Left colon (tissue), 2 donors: ENCODE measurements at regions not wholly inside any gene's neighbourhood (a gene's known extent, or its start where the extent isn't known, plus 50 kb on each side); places are given as distances from the start of the nearest gene placed in this dataset.

ENCODE experiments used
- ATAC-seq: fragments of 200-7000 bp; cut with Tn5 transposase; one replicate; pipeline ENCODE4 v1.9.1; 2020; ENCODE audit warnings: mild to moderate bottlenecking, moderate library complexity
- DNase-seq, 2 donors: peaks; one replicate each; pipeline ENCODE4 v3.0.0-alpha.2; 2020
- intact Hi-C, 2 donors: fragments of 100-400 bp; cut with DNase I in 1 of 2; cut with micrococcal nuclease in 1 of 2; formaldehyde crosslinking; loops; one replicate each; pipeline versions ENCODE4 v1.11.2 to v1.14.0; 2022; cut with DNase I, micrococcal nuclease
- donor health status: DM: no; HTN: no; CAD: no.
- donor health status: DM: yes; HTN: yes; CAD: no.

DNA sequence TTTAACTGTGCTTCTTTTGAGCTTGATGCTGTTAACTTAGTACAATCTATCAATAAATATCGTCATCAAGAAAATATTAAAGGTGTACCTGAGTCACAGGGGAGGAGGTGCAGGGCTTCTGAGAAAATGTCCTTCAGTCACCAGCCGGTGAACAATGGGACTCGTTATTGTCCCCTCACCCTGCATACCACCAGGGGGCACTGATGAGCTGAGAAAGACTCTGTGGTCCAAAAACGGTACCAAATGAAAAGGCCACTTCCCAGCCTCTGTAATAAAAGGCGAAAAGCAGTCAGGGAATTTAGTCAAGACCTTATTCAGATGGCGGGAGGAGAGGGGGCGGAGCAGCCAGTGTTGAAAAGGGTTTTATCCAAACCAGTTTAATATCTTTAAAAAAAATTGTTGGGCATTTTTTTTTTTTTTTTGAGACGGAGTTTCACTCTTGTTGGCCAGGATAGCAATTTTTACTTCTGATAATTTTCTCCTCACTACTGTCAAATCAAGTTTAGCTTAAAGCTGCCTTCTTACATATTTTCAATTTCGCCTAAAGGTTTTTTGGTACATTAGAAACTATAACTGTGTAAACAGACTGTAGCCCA lies 271.9 kb upstream of the ADAMTS16 start:
- intact Hi-C loops: no loop called here
- ATAC-seq: no peak
- DNase-seq: peak in 1 of 2 donors; percentile 49

DNA sequence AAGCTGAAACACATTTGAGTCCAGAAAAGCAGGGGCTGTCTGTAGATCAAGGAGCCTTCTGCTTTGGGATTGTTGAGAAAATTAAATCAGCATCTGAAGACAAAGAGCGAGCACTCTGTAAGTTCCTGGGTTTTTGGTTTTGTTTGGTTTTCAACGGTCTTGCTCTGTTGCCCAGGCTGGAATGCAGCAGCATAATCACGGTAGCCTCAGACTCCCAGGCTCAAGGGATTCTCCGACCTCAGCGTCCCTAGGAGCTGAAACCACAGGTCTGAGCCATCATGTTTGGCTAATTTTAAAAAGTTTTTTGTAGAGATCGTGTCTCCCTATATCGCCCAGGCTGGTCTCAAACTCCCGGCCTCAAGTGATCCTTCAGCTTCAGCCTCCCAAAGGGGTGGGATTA lies 266.5 kb upstream of the ADAMTS16 start:
- DNase-seq (no peak), ATAC-seq (no peak)
- intact Hi-C loops: no loop called here

GRCh38 chr5:4874097-4874496 lies 266.0 kb upstream of the ADAMTS16 start:
- intact Hi-C loops: no loop called here
- ATAC-seq (no peak), DNase-seq (no peak)

DNA sequence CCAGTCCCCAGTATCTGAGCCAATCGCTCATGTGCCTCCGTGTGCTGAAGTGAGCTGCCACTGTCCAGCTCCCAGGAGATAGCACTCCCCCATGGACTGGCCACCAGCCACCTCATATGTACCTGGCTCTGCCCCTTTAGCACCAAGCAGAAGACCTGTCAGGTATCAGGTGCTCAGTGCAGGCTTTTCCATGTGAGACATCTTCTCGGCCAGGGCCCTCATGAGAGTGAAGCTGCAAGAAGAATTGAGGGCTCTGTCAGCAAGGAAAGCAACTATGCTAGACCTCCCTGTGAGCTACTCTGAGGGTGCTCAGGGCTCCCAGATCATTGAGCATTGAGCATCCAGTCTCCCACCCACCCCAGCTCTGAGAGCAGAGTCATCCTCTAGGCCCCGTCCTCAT lies 264.2 kb upstream of the ADAMTS16 start:
- intact Hi-C loops: loop anchor here in 1 of 2 donors (5.0 kb wide), 1 partner anchor 66 kb away; no protein-coding TSS in a partner anchor
- ATAC-seq: no peak
- no peak for DNase-seq

- no peak for ATAC-seq
- DNase-seq: no peak
- intact Hi-C loops: loop anchor here in 1 of 2 donors (5.0 kb wide), 1 partner anchor 65 kb away; no protein-coding TSS in a partner anchor
Measured at GRCh38 chr5:4876804-4877203, 263.3 kb upstream of the ADAMTS16 start.

DNA sequence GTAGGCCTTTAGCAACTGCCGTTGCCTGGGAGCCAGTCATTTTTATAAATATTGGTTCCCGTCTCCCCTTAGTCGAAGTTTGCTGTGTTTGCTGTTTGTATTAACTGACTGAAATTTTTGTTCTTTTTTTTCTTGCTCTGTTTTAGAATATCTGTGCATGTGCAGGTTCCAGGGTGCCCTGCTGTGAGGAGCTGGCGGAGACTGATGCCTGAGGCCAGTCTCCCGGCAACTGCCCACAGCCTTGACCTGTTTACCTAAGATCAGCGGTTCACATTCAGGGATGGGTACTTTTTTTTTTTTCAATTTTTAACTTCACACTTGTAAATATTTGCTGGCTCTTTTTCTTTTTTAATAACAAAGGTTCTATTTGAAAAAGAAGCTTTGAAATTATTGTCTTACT lies 262.6 kb upstream of the ADAMTS16 start:
- DNase-seq: no peak
- intact Hi-C loops: loop anchor here in 1 of 2 donors (5.0 kb wide), 1 partner anchor 65 kb away; no protein-coding TSS in a partner anchor
- ATAC-seq: no peak

DNA sequence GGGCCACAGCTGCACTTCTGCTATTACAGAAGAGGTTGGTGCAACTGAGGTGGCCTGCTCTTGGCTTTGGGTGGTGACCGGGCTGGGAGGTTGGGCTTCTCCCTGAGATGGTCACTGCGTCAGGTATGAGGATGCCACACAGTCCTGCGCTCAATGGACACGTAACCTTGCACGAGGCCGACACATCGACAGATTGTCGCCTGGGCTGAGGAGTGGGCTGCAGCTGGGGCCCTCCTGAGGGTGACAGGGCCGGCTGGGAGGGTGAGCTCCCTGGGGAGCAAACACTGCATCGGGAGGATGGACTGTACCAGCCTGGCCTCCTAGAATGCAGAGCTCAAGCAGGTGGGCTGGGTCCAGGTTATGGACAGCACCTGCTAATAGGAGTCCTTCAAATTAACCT lies 261.1 kb upstream of the ADAMTS16 start:
- DNase-seq: no peak
- intact Hi-C loops: loop anchor here in 1 of 2 donors (5.0 kb wide), 1 partner anchor 63 kb away; no protein-coding TSS in a partner anchor
- no peak for ATAC-seq

- ATAC-seq (peak; percentile 64), DNase-seq (peak; percentile 50 to 54)
- intact Hi-C loops: loop anchor here in 1 of 2 donors (5.0 kb wide), 2 partner anchors 63 to 538 kb away; no protein-coding TSS in a partner anchor
Measured at GRCh38 chr5:4879693-4880303, 260.3 kb upstream of the ADAMTS16 start.

- intact Hi-C loops: loop anchor here in 1 of 2 donors (5.0 kb wide), 1 partner anchor 537 kb away; no protein-coding TSS in a partner anchor
- no peak for DNase-seq
Measured at GRCh38 chr5:4880304-4880741, 259.8 kb upstream of the ADAMTS16 start.

GRCh38 chr5:4881366-4882002 lies 258.6 kb upstream of the ADAMTS16 start:
- intact Hi-C loops: loop anchor here in 1 of 2 donors (5.0 kb wide), 1 partner anchor 536 kb away; no protein-coding TSS in a partner anchor
- ATAC-seq (no peak), DNase-seq (no peak)

More at GRCh38 chr5:4880304-4880741, 259.8 kb upstream of the ADAMTS16 start:
- no peak for ATAC-seq

DNA sequence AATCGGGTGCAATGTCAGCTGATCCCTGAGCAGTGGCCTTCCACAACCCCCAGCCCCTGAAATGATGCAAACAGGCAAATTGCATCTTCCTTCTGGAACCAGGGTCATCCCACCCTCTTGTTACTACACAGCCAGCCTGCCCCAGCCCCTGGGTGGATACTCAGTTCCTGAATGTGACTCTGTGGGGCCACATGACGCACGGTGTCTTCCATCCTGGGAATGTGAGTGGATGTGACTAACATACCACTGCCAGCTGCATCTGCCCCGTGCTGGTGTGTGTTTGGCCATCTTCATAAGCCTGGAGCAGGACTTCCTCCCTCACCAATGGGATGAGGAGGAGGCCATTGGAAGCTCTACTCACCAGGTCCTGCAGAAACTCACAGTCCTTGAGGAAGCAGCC lies 257.9 kb upstream of the ADAMTS16 start:
- intact Hi-C loops: loop anchor here in 1 of 2 donors (5.0 kb wide), 1 partner anchor 535 kb away; no protein-coding TSS in a partner anchor
- ATAC-seq: no peak

DNA sequence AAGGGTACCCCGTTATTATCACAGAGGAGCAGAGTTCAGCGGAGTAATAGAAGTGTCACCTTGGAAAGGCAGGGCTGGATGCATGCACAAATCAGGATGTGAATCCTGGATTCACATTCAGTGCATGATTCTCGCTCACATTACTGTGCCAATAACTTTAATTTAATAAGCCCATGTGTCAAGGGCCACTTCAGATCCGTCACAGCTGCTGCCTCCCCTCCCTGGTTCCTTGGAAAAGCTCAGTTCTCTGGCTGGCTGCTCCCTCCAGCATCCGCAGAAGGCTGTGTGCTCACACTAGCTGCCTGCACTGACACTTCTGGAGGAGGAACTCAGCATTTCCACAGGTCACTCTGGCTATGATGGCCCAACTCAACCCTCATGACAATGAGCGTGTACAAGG lies 256.8 kb upstream of the ADAMTS16 start:
- DNase-seq: no peak

More for the DNA sequence above, 257.9 kb upstream of the ADAMTS16 start:
- no peak for DNase-seq

GRCh38 chr5:4893063-4893744 lies 246.9 kb upstream of the ADAMTS16 start:
- ATAC-seq (no peak), DNase-seq (no peak)
- intact Hi-C loops: no loop called here

More for the DNA sequence above, 256.8 kb upstream of the ADAMTS16 start:
- no peak for ATAC-seq
- intact Hi-C loops: loop anchor here in 1 of 2 donors (5.0 kb wide), 1 partner anchor 534 kb away; no protein-coding TSS in a partner anchor

- intact Hi-C loops: no loop called here
- ATAC-seq: no peak
- no peak for DNase-seq
Measured at GRCh38 chr5:4896328-4896727, 243.8 kb upstream of the ADAMTS16 start.

DNA sequence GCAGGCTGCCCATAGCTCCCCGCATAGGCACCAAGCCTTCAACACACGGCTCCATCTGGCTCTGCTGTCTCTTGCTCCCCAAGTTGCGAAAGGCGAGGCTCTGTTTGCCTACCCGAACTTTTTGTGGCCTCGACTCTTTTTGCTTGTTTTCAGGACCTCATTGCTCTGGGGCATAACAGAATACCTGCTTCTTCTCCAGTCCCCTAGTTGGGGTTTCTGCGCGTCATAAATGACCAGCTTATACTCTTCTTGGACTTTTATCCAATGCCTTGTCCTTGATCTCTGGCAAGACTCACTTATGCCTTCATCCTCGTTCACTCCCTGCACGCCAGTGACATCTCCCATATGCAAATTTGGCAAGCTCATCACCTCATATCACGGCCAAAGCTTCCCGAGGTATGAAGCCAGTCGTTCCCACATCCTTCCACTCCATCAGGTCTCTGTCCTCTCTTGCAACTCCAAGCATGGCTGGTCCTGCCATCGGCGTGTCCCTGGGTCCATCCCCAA lies 238.8 kb upstream of the ADAMTS16 start:
- ATAC-seq (no peak), DNase-seq (no peak)
- intact Hi-C loops: no loop called here

DNA sequence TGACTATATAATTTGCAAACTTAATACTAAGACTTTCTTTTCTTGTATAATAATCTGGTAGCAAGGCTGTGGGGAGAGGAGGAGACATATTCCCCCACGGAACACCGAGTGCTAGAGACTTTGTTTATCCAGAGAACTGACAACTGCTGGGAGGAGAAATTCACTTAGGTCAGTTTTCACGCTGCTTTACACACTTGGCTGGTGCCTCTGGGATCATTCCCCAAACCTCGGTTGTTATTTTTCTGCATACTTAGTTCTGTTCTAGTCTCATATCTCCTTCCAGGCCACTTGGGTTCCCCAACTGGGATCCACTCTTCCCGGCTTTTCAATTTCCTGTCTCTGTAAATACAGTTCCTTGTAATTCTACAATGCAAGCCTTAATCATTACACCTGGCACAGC lies 238.2 kb upstream of the ADAMTS16 start:
- ATAC-seq: no peak
- no peak for DNase-seq
- intact Hi-C loops: no loop called here

DNA sequence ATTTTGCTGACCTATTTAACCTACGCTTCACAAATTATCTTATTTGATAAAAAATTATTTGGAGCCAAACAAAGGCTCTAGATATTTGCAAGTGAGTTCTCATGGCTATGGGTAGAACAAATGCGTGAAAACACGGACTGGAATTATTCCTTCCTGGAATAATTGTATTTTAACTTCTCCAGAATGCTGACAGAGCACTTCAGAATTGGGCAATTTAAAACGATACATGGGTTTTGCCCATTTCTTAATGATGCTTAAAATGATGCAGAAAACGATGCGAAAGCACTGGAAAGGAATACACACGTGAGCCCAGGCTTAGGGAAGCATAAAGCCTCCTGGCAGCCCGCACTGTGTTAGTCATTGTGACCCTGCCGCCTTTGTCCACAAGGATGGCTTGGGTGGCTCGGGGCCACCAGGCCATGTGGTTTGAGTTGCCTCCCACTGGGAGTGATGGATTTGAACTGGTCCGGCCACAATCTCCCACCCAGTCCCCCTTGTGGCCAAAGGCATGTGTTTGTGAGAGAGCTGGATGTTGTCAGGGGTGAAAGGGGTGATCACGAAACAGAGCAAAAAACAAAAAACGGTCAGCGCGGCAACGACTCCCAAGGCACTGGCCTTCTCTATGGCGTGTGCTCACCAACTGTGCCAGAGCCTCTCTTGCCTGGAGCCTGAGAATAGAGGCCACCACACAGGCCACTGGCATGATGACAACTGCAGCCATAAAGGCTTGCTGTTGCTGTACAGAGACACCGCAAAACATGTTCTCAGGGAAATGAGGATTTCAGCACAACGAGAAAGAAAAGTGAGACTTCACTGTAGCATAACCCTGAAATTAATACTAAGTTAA lies 234.2 kb upstream of the ADAMTS16 start:
- DNase-seq (peak in 1 of 2 donors; percentile 42), ATAC-seq (no peak)
- intact Hi-C loops: no loop called here

GRCh38 chr5:4906786-4907185 lies 233.3 kb upstream of the ADAMTS16 start:
- intact Hi-C loops: no loop called here
- DNase-seq: no peak

More at GRCh38 chr5:4906786-4907185, 233.3 kb upstream of the ADAMTS16 start:
- ATAC-seq: no peak
